GM12878 (cell line): ENCODE measurements at regions not wholly inside any gene's neighbourhood (a gene's known extent, or its start where the extent isn't known, plus 50 kb on each side); places are given as distances from the start of the nearest gene placed in this dataset.

Source experiments
- ATAC-seq: fragments of 200-7000 bp; cut with Tn5 transposase; 3 replicates; pipeline ENCODE4 v1.9.1; 2020; ENCODE audit warnings: mild to moderate bottlenecking, moderate library complexity
- BruUV-seq: library from RNA; stranded (reverse); fragments of 400-500 nt; replicated peaks from 2 replicates; lab custom pipeline; 2021; lab: Mats Ljungman, UMichigan
- CTCF ChIA-PET: fragments of 300-600 bp; sonication (Branson Sonifier 250); formaldehyde crosslinking; extraction: SDS; loops from one replicate; lab custom pipeline; 2021; ENCODE audit warnings: inconsistent platforms; lab: Yijun Ruan, JAX
- POLR2A ChIA-PET: fragments of 350-600 bp; formaldehyde crosslinking; extraction: SDS; loops from one replicate; lab custom pipeline; 2021; ENCODE audit warnings: inconsistent platforms; lab: Charles Lee
- RAD21 ChIA-PET: fragments of 300-600 bp; sonication (Branson Sonifier 250); formaldehyde crosslinking; loops from one replicate; lab custom pipeline; 2023; ENCODE audit warnings: antibody characterized with exemption; ENCODE audit not compliant: unreplicated experiment; lab: Charles Lee
- SMC1A ChIA-PET: fragments of 300-600 bp; sonication (Branson Sonifier 250); formaldehyde crosslinking; loops from one replicate; lab custom pipeline; 2023; ENCODE audit not compliant: unreplicated experiment, uncharacterized antibody; lab: Charles Lee
- DNase-seq: peaks from one replicate; pipeline ENCODE4 v3.0.0-alpha.2; 2011; ENCODE audit warnings: low read depth, low spot score
- FAIRE-seq: peaks from 3 replicates; lab custom pipeline; 2011; peaks lifted over from hg19 to GRCh38; lab: Jason Lieb, UNC
- H2AFZ ChIP-seq: 2 replicates; pipeline ENCODE4 v1.6.0; 2011; ENCODE audit warnings: low read depth, low read length, control low read depth; ENCODE audit not compliant: control insufficient read depth
- H3K27ac ChIP-seq: 2 replicates; pipeline ENCODE4 v1.5.1; 2011; ENCODE audit warnings: control low read depth; ENCODE audit not compliant: control insufficient read depth, insufficient read depth
- H3K27me3 ChIP-seq, 2 experiments: replicated peaks in 1 of 2; 2 replicates each; pipeline versions ENCODE4 v1.6.0 to v1.6.1; 2011; ENCODE audit warnings: low read length in 1 of 2; ENCODE audit not compliant: control insufficient read depth in 2 of 2, insufficient read depth in 2 of 2
- H3K36me3 ChIP-seq, 2 experiments: 2 replicates each; pipeline ENCODE4 v1.5.1; 2011; ENCODE audit warnings: low read length in 1 of 2; ENCODE audit not compliant: control insufficient read depth in 2 of 2, insufficient read depth in 2 of 2
- H3K4me1 ChIP-seq: 2 replicates; pipeline ENCODE4 v1.6.1; 2011; ENCODE audit warnings: mild to moderate bottlenecking, low read length, moderate library complexity, mixed read lengths; ENCODE audit not compliant: control insufficient read depth, insufficient read depth
- H3K4me2 ChIP-seq: 2 replicates; pipeline ENCODE4 v1.6.0; 2011; ENCODE audit warnings: control low read depth; ENCODE audit not compliant: control insufficient read depth, insufficient read depth
- H3K4me3 ChIP-seq: fragments of 200-600 bp; sonication (generic); 2 replicates; pipeline ENCODE4 v1.5.1; 2016
- H3K79me2 ChIP-seq: 2 replicates; pipeline ENCODE4 v1.6.0; 2011; ENCODE audit warnings: low read length; ENCODE audit not compliant: control insufficient read depth, insufficient read depth
- H3K9ac ChIP-seq: 2 replicates; pipeline ENCODE4 v1.8.0; 2011; ENCODE audit warnings: low read length, control low read depth, mixed read lengths; ENCODE audit not compliant: control insufficient read depth, insufficient read depth
- H3K9me3 ChIP-seq: replicated peaks from 3 replicates; pipeline ENCODE4 v1.5.1; 2011; ENCODE audit warnings: mild to moderate bottlenecking, low read length; ENCODE audit not compliant: control insufficient read depth, insufficient read depth
- H4K20me1 ChIP-seq: 2 replicates; pipeline ENCODE4 v1.6.0; 2011; ENCODE audit not compliant: control insufficient read depth, insufficient read depth
- BMI1 ChIP-seq: fragments of 450-650 bp; IDR thresholded peaks from 2 replicates; pipeline ENCODE4 v1.6.1; 2016; ENCODE audit warnings: mild to moderate bottlenecking, moderate library complexity, borderline replicate concordance
- CEBPZ ChIP-seq: fragments of 150-350 bp; IDR thresholded peaks from 2 replicates; pipeline ENCODE4 v1.6.1; 2016; ENCODE audit warnings: low read depth, low read length
- NBN ChIP-seq: fragments of 450-650 bp; IDR thresholded peaks from 2 replicates; pipeline ENCODE4 v1.6.1; 2016
- POLR2A ChIP-seq: IDR thresholded peaks from 2 replicates; pipeline ENCODE4 v1.6.1; 2011; ENCODE audit warnings: low read depth, mild to moderate bottlenecking, low read length
- SIX5 ChIP-seq: IDR thresholded peaks from 2 replicates; pipeline ENCODE4 v1.6.1; 2011; ENCODE audit warnings: mild to moderate bottlenecking, low read depth, low read length, moderate library complexity; ENCODE audit not compliant: severe bottlenecking
- ZNF384 ChIP-seq: IDR thresholded peaks from 2 replicates; pipeline ENCODE4 v1.6.1; 2012; ENCODE audit warnings: low read depth, mild to moderate bottlenecking, low read length, improper control_type of control experiment, borderline replicate concordance
- ZSCAN29 ChIP-seq: fragments of 450-650 bp; IDR thresholded peaks from 2 replicates; pipeline ENCODE4 v1.6.1; 2017; ENCODE audit warnings: mild to moderate bottlenecking, moderate library complexity
- WGBS: methylation state at CpG from one replicate; pipeline ENCODE4 v1.1.6; 2016; ENCODE audit warnings: low lambda C conversion rate; ENCODE audit not compliant: insufficient replicate concordance, insufficient coverage; ENCODE audit errors: missing lambda C conversion rate; 5-methylcytosine and 5-hydroxymethylcytosine counted together
- in situ Hi-C: fragments of 300-500 bp; cut with MboI; formaldehyde crosslinking; loops from 9 replicates; pipeline ENCODE4 v1.14.3; 2018; ENCODE audit warnings: mixed read lengths
- intact Hi-C: fragments of 100-400 bp; cut with micrococcal nuclease; formaldehyde crosslinking; loops from one replicate; pipeline ENCODE4 v1.14.2; 2022; ENCODE audit not compliant: unreplicated experiment
- TF ChIP-seq, protein P1 (sequence below): fragments of 450-650 bp; formaldehyde crosslinking; IDR thresholded peaks from 2 replicates; pipeline ENCODE4 v1.5.0; 2022; ENCODE audit warnings: mild to moderate bottlenecking, missing genetic modification characterization
- TF ChIP-seq, protein P2 (sequence below), 3 experiments: IDR thresholded peaks in 2 of 3; conservative IDR thresholded peaks in 1 of 3; 2 replicates each; pipeline ENCODE4 v1.5.1; 2011; ENCODE audit warnings: low read depth in 3 of 3, low read length in 3 of 3, mild to moderate bottlenecking in 3 of 3, control low read depth in 2 of 3, moderate library complexity in 2 of 3, inconsistent platforms in 1 of 3, mixed read lengths in 1 of 3; ENCODE audit not compliant: control insufficient read depth in 2 of 3, insufficient read depth in 1 of 3; ENCODE audit errors: extremely low read depth in 1 of 3

- CTCF ChIA-PET = no interaction called here
- BruUV-seq = no TSS peak
- Histone ChIP-seq H3K4me3 (no peak overlapping the region), H3K27ac (no peak overlapping the region), H4K20me1 (no peaks in the 10 kb centered on the region), H3K36me3 (no peaks in the 10 kb centered on the region), H3K4me2 (no peak overlapping the region), H3K9me3 (no peaks in the 10 kb centered on the region), H2AFZ (no peak overlapping the region), H3K9ac (no peak overlapping the region), H3K4me1 (no peaks in the 10 kb centered on the region), H3K27me3 (peaks cover 0 to 4% of the 10 kb centered on the region in 2 experiments; a peak in 1 of 4 replicates), H3K79me2 (no peaks in the 10 kb centered on the region)
- intact Hi-C loops (no loop called here), in situ Hi-C loops (no loop called here)
- no peak for DNase-seq
- 0% methylated on average over 1 of the region's 1 CpG for WGBS
- RAD21 ChIA-PET = no interaction called here
- POLR2A ChIA-PET = no interaction called here
- no peak for TF ChIP-seq CEBPZ
- ATAC-seq = no peak
- no peak for FAIRE-seq
- SMC1A ChIA-PET = interaction anchor here (1.2 kb wide), 1 partner anchor 20 kb away, joined by 3 read pairs; no protein-coding TSS in a partner anchor
Measured at GRCh38 chr14:57071639-57072038, 197.1 kb downstream of the EXOC5 start.

DNA sequence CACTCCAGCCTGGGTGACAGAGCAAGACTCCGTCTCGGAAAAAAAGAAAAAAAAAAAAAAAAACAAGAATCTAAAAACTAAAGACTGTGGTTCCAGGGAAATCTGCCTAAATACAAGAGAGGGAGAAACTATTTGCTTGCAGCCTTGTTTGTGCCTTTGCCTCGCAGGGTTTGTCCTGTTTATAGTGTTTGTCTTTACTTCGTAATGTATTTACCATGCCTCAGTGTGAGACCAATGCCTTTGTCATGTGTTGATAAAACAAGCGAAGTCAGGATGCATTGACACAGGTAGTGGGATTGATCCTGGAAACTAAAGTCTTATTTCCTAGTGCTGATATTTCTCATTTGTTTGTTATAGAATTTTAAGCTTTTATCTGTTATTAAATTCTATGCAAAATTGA is 199.0 kb downstream of the EXOC5 start:
- Histone ChIP-seq H3K4me3 (no peak overlapping the region), H2AFZ (no peak overlapping the region), H3K4me1 (no peaks in the 10 kb centered on the region), H3K79me2 (no peaks in the 10 kb centered on the region), H3K27me3 (peaks cover 0 to 7% of the 10 kb centered on the region in 2 experiments; a peak in 1 of 4 replicates), H4K20me1 (no peaks in the 10 kb centered on the region), H3K27ac (no peak overlapping the region), H3K36me3 (no peaks in the 10 kb centered on the region), H3K9me3 (no peaks in the 10 kb centered on the region), H3K9ac (no peak overlapping the region), H3K4me2 (no peak overlapping the region)
- ChIA-PET RAD21 (no interaction called here), SMC1A (no interaction called here), CTCF (no interaction called here), POLR2A (no interaction called here)
- FAIRE-seq (no peak), DNase-seq (no peak), ATAC-seq (no peak)
- intact Hi-C loops (loop anchor here (5.0 to 10.0 kb wide), 3 partner anchors 248 to 515 kb away; no protein-coding TSS in a partner anchor), in situ Hi-C loops (loop anchor here (10.0 kb wide), 3 partner anchors 245 to 575 kb away; no protein-coding TSS in a partner anchor)
- WGBS = 43% methylated on average over 3 of the region's 5 CpGs
- BruUV-seq = no TSS peak
- TF ChIP-seq SIX5 (no peak), ZNF384 (no peak), BMI1 (no peak), NBN (no peak), ZSCAN29 (no peak), POLR2A (no peak)
- TF ChIP-seq, protein P1, sequence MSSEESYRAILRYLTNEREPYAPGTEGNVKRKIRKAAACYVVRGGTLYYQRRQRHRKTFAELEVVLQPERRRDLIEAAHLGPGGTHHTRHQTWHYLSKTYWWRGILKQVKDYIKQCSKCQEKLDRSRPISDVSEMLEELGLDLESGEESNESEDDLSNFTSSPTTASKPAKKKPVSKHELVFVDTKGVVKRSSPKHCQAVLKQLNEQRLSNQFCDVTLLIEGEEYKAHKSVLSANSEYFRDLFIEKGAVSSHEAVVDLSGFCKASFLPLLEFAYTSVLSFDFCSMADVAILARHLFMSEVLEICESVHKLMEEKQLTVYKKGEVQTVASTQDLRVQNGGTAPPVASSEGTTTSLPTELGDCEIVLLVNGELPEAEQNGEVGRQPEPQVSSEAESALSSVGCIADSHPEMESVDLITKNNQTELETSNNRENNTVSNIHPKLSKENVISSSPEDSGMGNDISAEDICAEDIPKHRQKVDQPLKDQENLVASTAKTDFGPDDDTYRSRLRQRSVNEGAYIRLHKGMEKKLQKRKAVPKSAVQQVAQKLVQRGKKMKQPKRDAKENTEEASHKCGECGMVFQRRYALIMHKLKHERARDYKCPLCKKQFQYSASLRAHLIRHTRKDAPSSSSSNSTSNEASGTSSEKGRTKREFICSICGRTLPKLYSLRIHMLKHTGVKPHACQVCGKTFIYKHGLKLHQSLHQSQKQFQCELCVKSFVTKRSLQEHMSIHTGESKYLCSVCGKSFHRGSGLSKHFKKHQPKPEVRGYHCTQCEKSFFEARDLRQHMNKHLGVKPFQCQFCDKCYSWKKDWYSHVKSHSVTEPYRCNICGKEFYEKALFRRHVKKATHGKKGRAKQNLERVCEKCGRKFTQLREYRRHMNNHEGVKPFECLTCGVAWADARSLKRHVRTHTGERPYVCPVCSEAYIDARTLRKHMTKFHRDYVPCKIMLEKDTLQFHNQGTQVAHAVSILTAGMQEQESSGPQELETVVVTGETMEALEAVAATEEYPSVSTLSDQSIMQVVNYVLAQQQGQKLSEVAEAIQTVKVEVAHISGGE = no peak
- TF ChIP-seq, protein P2, sequence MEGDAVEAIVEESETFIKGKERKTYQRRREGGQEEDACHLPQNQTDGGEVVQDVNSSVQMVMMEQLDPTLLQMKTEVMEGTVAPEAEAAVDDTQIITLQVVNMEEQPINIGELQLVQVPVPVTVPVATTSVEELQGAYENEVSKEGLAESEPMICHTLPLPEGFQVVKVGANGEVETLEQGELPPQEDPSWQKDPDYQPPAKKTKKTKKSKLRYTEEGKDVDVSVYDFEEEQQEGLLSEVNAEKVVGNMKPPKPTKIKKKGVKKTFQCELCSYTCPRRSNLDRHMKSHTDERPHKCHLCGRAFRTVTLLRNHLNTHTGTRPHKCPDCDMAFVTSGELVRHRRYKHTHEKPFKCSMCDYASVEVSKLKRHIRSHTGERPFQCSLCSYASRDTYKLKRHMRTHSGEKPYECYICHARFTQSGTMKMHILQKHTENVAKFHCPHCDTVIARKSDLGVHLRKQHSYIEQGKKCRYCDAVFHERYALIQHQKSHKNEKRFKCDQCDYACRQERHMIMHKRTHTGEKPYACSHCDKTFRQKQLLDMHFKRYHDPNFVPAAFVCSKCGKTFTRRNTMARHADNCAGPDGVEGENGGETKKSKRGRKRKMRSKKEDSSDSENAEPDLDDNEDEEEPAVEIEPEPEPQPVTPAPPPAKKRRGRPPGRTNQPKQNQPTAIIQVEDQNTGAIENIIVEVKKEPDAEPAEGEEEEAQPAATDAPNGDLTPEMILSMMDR (IDR thresholded peaks at IDR 0.05 in 2 of 3, conservative IDR thresholded peaks at IDR 0.05 in 1 of 3; ENCODE audit: control insufficient read depth in 2 of 3, extremely low read depth in 1 of 3, insufficient read depth in 1 of 3, low read depth in 3 of 3, low read length in 3 of 3) = no peak
